ENCODE measurements at regions not wholly inside any gene's neighbourhood (a gene's known extent, or its start where the extent isn't known, plus 50 kb on each side); places are given as distances from the start of the nearest gene placed in this dataset.

DNA sequence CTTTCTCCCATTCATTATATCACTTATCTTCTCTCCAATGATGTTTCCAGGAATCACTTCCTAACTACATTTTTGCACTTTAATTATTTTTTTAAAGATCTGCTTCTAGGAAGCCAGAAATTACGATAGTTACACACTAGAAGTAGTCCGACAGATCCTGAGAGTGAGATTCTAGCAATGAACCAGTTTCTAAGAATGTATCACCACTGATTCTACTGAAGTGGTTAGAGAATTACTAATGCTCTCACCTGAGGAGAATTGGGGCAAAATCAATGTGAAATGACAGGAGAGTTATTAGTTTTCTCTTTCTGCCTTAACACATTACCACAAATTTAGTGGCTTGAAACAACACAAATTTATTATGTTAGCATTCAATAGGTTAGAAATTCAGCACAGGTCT lies 241.2 kb downstream of the CASP12 start:
- no peak for TF ChIP-seq EZH2 (IDR thresholded peaks at IDR 0.05; ENCODE audit: low read length, missing control alignments)
- TF ChIP-seq, protein P1, sequence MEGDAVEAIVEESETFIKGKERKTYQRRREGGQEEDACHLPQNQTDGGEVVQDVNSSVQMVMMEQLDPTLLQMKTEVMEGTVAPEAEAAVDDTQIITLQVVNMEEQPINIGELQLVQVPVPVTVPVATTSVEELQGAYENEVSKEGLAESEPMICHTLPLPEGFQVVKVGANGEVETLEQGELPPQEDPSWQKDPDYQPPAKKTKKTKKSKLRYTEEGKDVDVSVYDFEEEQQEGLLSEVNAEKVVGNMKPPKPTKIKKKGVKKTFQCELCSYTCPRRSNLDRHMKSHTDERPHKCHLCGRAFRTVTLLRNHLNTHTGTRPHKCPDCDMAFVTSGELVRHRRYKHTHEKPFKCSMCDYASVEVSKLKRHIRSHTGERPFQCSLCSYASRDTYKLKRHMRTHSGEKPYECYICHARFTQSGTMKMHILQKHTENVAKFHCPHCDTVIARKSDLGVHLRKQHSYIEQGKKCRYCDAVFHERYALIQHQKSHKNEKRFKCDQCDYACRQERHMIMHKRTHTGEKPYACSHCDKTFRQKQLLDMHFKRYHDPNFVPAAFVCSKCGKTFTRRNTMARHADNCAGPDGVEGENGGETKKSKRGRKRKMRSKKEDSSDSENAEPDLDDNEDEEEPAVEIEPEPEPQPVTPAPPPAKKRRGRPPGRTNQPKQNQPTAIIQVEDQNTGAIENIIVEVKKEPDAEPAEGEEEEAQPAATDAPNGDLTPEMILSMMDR (conservative IDR thresholded peaks at IDR 0.05 in 1 of 2, IDR thresholded peaks at IDR 0.05 in 1 of 2; ENCODE audit: low read depth in 1 of 2, low read length in 2 of 2): no peak
